B cell (primary cell): ENCODE measurements at regions not wholly inside any gene's neighbourhood (a gene's known extent, or its start where the extent isn't known, plus 50 kb on each side); places are given as distances from the start of the nearest gene placed in this dataset.

Source experiments
- ATAC-seq: fragments of 200-7000 bp; cut with Tn5 transposase; one replicate; pipeline ENCODE4 v1.10.0; 2021; ENCODE audit warnings: low read depth, mild to moderate bottlenecking, moderate number of reproducible peaks, moderate library complexity
- CTCF ChIA-PET: fragments of 350-600 bp; sonication (Branson Sonifier 250); formaldehyde crosslinking; loops from one replicate; lab custom pipeline; 2021; ENCODE audit warnings: antibody characterized with exemption, inconsistent platforms; lab: Charles Lee
- POLR2A ChIA-PET: fragments of 350-600 bp; sonication (Branson Sonifier 250); formaldehyde crosslinking; loops from one replicate; lab custom pipeline; 2021; ENCODE audit warnings: antibody characterized with exemption; lab: Charles Lee
- DNase-seq: peaks from one replicate; pipeline ENCODE4 v3.0.0; 2013
- H2AFZ ChIP-seq: 2 replicates; pipeline ENCODE4 v1.6.1; 2012; ENCODE audit warnings: mild to moderate bottlenecking, low read depth, low read length; ENCODE audit not compliant: insufficient read depth, poor library complexity, severe bottlenecking
- H3K27ac ChIP-seq, 2 donors: 1 replicate in 1 of 2; 2 replicates in 1 of 2; pipeline ENCODE4 v1.5.1; 2012 to 2013; ENCODE audit warnings: low read length in 2 of 2, mild to moderate bottlenecking in 2 of 2, moderate library complexity in 1 of 2
- H3K27me3 ChIP-seq, 4 experiments: fragments of 200-600 bp in 1 of 4; sonication (generic) in 1 of 4; replicated peaks in 1 of 4; 1 replicate in 2 of 4; 2 replicates in 2 of 4; pipeline versions ENCODE4 v1.6.1 to v1.7.0; 2013 to 2016; ENCODE audit warnings: low read length in 3 of 4, mild to moderate bottlenecking in 2 of 4, mixed read lengths in 1 of 4, moderate library complexity in 1 of 4; ENCODE audit not compliant: insufficient read depth in 4 of 4, control insufficient read depth in 3 of 4; ENCODE audit errors: control extremely low read depth in 1 of 4
- H3K36me3 ChIP-seq, 2 experiments: replicated peaks in 1 of 2; 1 replicate in 1 of 2; 2 replicates in 1 of 2; pipeline versions ENCODE4 v1.6.1 to v1.7.1; 2013; ENCODE audit warnings: low read length in 1 of 2; ENCODE audit not compliant: insufficient read depth in 2 of 2, control insufficient read depth in 1 of 2; ENCODE audit errors: control extremely low read depth in 1 of 2, extremely low read depth in 1 of 2
- H3K4me1 ChIP-seq, 2 donors: fragments of 200-600 bp in 1 of 2; sonication (generic) in 1 of 2; 1 replicate in 1 of 2; 2 replicates in 1 of 2; pipeline versions ENCODE4 v1.5.1 to v1.6.1; 2013 to 2017; ENCODE audit warnings: low read length in 2 of 2; ENCODE audit not compliant: control insufficient read depth in 2 of 2, insufficient read depth in 2 of 2
- H3K4me2 ChIP-seq: replicated peaks from 2 replicates; pipeline ENCODE3; 2012; ENCODE audit warnings: mild to moderate bottlenecking, low read depth, low read length; ENCODE audit not compliant: poor library complexity, severe bottlenecking
- H3K4me3 ChIP-seq, 5 experiments: fragments of 200-600 bp in 1 of 5; sonication (generic) in 1 of 5; 1 replicate in 3 of 5; 2 replicates in 2 of 5; pipeline versions ENCODE4 v1.5.1 to v1.7.0; 2011 to 2016; ENCODE audit warnings: low read length in 4 of 5, mild to moderate bottlenecking in 4 of 5, low read depth in 2 of 5, control low read depth in 1 of 5, moderate library complexity in 1 of 5; ENCODE audit not compliant: insufficient read depth in 1 of 5; ENCODE audit errors: control extremely low read depth in 1 of 5, extremely low read depth in 1 of 5
- H3K79me2 ChIP-seq: fragments of 200-600 bp; sonication (generic); one replicate; pipeline ENCODE4 v1.6.0; 2016; ENCODE audit warnings: low read length; ENCODE audit not compliant: control insufficient read depth, insufficient read depth
- H3K9ac ChIP-seq: fragments of 200-600 bp; sonication (generic); 2 replicates; pipeline ENCODE4 v1.6.1; 2017; ENCODE audit warnings: mild to moderate bottlenecking, low read length, moderate library complexity
- H3K9me3 ChIP-seq, 3 donors: one replicate each; pipeline versions ENCODE4 v1.6.1 to v1.7.1; 2013; ENCODE audit warnings: low read length in 2 of 3; ENCODE audit not compliant: control insufficient read depth in 2 of 3, insufficient read depth in 1 of 3; ENCODE audit errors: control extremely low read depth in 1 of 3
- H4K20me1 ChIP-seq: 2 replicates; pipeline ENCODE4 v1.6.0; 2012; ENCODE audit warnings: mild to moderate bottlenecking, low read length; ENCODE audit not compliant: insufficient read depth, control insufficient read depth, poor library complexity, severe bottlenecking
- H3K27ac Mint-ChIP-seq: one replicate; pipeline ENCODE4 v1.8.0; 2021; ENCODE audit warnings: mixed read lengths
- H3K27me3 Mint-ChIP-seq: one replicate; pipeline ENCODE4 v1.8.0; 2021; ENCODE audit warnings: mixed read lengths
- H3K4me1 Mint-ChIP-seq: one replicate; pipeline ENCODE4 v1.8.0; 2021; ENCODE audit warnings: mixed read lengths
- H3K4me3 Mint-ChIP-seq: one replicate; pipeline ENCODE4 v1.8.0; 2021; ENCODE audit warnings: mixed read lengths
- H3K9me3 Mint-ChIP-seq: one replicate; pipeline ENCODE4 v1.8.0; 2022; ENCODE audit warnings: mixed read lengths; ENCODE audit not compliant: insufficient read depth
- EZH2 ChIP-seq: IDR thresholded peaks from 2 replicates; pipeline ENCODE4 v1.6.1; 2012; ENCODE audit warnings: borderline replicate concordance, low read depth, mild to moderate bottlenecking, moderate library complexity, low read length; ENCODE audit not compliant: insufficient read depth, poor library complexity, severe bottlenecking
- WGBS: methylation state at CpG from one replicate; pipeline ENCODE4 v1.1.5; 2013; ENCODE audit warnings: missing lambda C conversion rate; ENCODE audit not compliant: insufficient coverage; 5-methylcytosine and 5-hydroxymethylcytosine counted together
- intact Hi-C: fragments of 100-400 bp; cut with micrococcal nuclease; formaldehyde crosslinking; loops from one replicate; pipeline ENCODE4 v1.10.0; 2022
- TF ChIP-seq, protein P1 (sequence below): fragments of 200-600 bp; IDR thresholded peaks from one replicate; pipeline ENCODE4 v1.8.0; 2022; ENCODE audit warnings: antibody characterized with exemption, mild to moderate bottlenecking

DNA sequence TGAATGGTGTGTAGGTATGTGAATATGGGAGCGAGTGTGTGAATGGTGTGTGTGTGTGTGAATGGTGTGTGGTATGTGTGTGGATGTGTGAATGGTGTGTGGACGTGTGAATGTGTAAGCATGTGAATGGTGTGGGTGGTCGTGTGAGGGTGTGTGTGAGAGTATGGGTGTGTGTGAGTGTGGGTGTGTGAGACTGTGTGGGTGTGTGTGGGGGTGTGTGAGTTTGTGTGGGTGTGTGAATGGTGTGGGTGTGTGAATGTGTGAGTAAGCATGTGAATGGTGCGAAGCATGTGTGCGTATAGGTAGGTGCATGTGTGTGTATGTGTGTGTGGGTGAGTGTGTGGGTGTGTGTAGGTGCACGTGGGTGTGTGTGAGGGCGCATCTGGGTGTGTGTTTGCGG, 160.7 kb upstream of the COBL start:
- no peaks in the 10 kb centered on the region for H3K4me1 ChIP-seq
- H3K4me3 Mint-ChIP-seq, result no peak overlapping the region
- TF ChIP-seq, protein P1, sequence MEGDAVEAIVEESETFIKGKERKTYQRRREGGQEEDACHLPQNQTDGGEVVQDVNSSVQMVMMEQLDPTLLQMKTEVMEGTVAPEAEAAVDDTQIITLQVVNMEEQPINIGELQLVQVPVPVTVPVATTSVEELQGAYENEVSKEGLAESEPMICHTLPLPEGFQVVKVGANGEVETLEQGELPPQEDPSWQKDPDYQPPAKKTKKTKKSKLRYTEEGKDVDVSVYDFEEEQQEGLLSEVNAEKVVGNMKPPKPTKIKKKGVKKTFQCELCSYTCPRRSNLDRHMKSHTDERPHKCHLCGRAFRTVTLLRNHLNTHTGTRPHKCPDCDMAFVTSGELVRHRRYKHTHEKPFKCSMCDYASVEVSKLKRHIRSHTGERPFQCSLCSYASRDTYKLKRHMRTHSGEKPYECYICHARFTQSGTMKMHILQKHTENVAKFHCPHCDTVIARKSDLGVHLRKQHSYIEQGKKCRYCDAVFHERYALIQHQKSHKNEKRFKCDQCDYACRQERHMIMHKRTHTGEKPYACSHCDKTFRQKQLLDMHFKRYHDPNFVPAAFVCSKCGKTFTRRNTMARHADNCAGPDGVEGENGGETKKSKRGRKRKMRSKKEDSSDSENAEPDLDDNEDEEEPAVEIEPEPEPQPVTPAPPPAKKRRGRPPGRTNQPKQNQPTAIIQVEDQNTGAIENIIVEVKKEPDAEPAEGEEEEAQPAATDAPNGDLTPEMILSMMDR, result no peak
- no peak for TF ChIP-seq EZH2
- no peak overlapping the region for H3K9ac ChIP-seq
- intact Hi-C loops, result no loop called here
- no peak overlapping the region for H3K27ac ChIP-seq
- H3K4me1 Mint-ChIP-seq, result no peaks in the 10 kb centered on the region
- POLR2A ChIA-PET, result no interaction called here
- H4K20me1 ChIP-seq, result no peaks in the 10 kb centered on the region
- H3K36me3 ChIP-seq, result no peaks in the 10 kb centered on the region
- no peak overlapping the region for H2AFZ ChIP-seq
- H3K27ac Mint-ChIP-seq, result no peak overlapping the region
- 79% methylated on average over 7 of the region's 8 CpGs for WGBS
- no peak for ATAC-seq
- peaks cover 5% of the 10 kb centered on the region for H3K9me3 Mint-ChIP-seq
- peaks cover 0 to 27% (median 4%) of the 10 kb centered on the region in 3 donors for H3K9me3 ChIP-seq
- H3K27me3 Mint-ChIP-seq, result peaks cover 4% of the 10 kb centered on the region
- H3K79me2 ChIP-seq, result no peaks in the 10 kb centered on the region
- H3K4me3 ChIP-seq, result no peak overlapping the region
- CTCF ChIA-PET, result no interaction called here
- no peak for DNase-seq
- no peaks in the 10 kb centered on the region for H3K27me3 ChIP-seq
- no peak overlapping the region for H3K4me2 ChIP-seq

- CTCF ChIA-PET, result no interaction called here
- Histone ChIP-seq H3K4me3 (no peak overlapping the region), H3K27me3 (peaks cover 0 to 2% (median under 1%) of the 10 kb centered on the region in 4 experiments), H3K27ac (no peak overlapping the region), H3K9ac (no peak overlapping the region), H2AFZ (no peak overlapping the region), H3K9me3 (peaks cover 0 to 37% (median 4%) of the 10 kb centered on the region in 3 donors), H3K79me2 (no peaks in the 10 kb centered on the region), H3K4me2 (no peak overlapping the region), H3K36me3 (no peaks in the 10 kb centered on the region), H3K4me1 (no peaks in the 10 kb centered on the region), H4K20me1 (no peaks in the 10 kb centered on the region)
- no peak for DNase-seq
- no peak overlapping the region for H3K4me3 Mint-ChIP-seq
- intact Hi-C loops, result no loop called here
- no peak for ATAC-seq
- POLR2A ChIA-PET, result no interaction called here
- H3K27me3 Mint-ChIP-seq, result peaks cover 11% of the 10 kb centered on the region
- H3K27ac Mint-ChIP-seq, result no peak overlapping the region
- H3K9me3 Mint-ChIP-seq, result peaks cover 5% of the 10 kb centered on the region
- TF ChIP-seq EZH2, result no peak
- TF ChIP-seq, protein P1, result no peak
- 86% methylated on average over 13 of the region's 13 CpGs for WGBS
- no peaks in the 10 kb centered on the region for H3K4me1 Mint-ChIP-seq
Measured at GRCh38 chr7:51476026-51476425, 159.4 kb upstream of the COBL start.
